GM23338 (cell line): ENCODE measurements at regions not wholly inside any gene's neighbourhood (a gene's known extent, or its start where the extent isn't known, plus 50 kb on each side); places are given as distances from the start of the nearest gene placed in this dataset.

ENCODE experiments used
- ATAC-seq: fragments of 200-7000 bp; cut with Tn5 transposase; 3 replicates; pipeline ENCODE4 v1.9.1; 2020
- DNase-seq: peaks from one replicate; pipeline ENCODE4 v3.0.0-alpha.2; 2015; ENCODE audit warnings: low spot score
- H2AFZ ChIP-seq: fragments of 200-600 bp; sonication (generic); 2 replicates; pipeline ENCODE4 v1.8.0; 2016; ENCODE audit warnings: antibody characterized with exemption, mild to moderate bottlenecking, moderate library complexity
- H3F3A ChIP-seq: fragments of 200-600 bp; sonication (generic); replicated peaks from 2 replicates; pipeline ENCODE4 v1.8.0; 2017; ENCODE audit warnings: antibody characterized with exemption, mixed run types, low read depth
- H3K27ac ChIP-seq: fragments of 200-600 bp; sonication (generic); 2 replicates; pipeline ENCODE4 v1.6.1; 2016; ENCODE audit warnings: low read depth
- H3K27me3 ChIP-seq: fragments of 200-600 bp; sonication (generic); 2 replicates; pipeline ENCODE4 v1.8.0; 2016; ENCODE audit warnings: mild to moderate bottlenecking, mixed run types, moderate library complexity; ENCODE audit not compliant: insufficient read depth
- H3K36me3 ChIP-seq: fragments of 200-600 bp; sonication (generic); 2 replicates; pipeline ENCODE4 v1.8.0; 2016; ENCODE audit warnings: mild to moderate bottlenecking; ENCODE audit not compliant: insufficient read depth
- H3K4me1 ChIP-seq: fragments of 200-600 bp; sonication (generic); 2 replicates; pipeline ENCODE4 v1.8.0; 2016; ENCODE audit warnings: mild to moderate bottlenecking, moderate library complexity; ENCODE audit not compliant: insufficient read depth
- H3K4me2 ChIP-seq: fragments of 200-600 bp; sonication (generic); 2 replicates; pipeline ENCODE4 v1.7.1; 2017; ENCODE audit warnings: mixed run types
- H3K4me3 ChIP-seq: fragments of 200-600 bp; sonication (generic); 2 replicates; pipeline ENCODE4 v1.6.1; 2016; ENCODE audit warnings: mixed run types
- H3K79me2 ChIP-seq: fragments of 200-600 bp; sonication (generic); replicated peaks from 2 replicates; pipeline ENCODE4 v1.8.0; 2017; ENCODE audit warnings: mild to moderate bottlenecking; ENCODE audit not compliant: insufficient read depth
- H3K9me2 ChIP-seq: fragments of 200-600 bp; sonication (generic); 2 replicates; pipeline ENCODE4 v1.8.0; 2017; ENCODE audit not compliant: insufficient read depth
- H4K20me1 ChIP-seq: fragments of 200-600 bp; sonication (generic); replicated peaks from 2 replicates; pipeline ENCODE4 v1.8.0; 2017; ENCODE audit warnings: mild to moderate bottlenecking; ENCODE audit not compliant: insufficient read depth
- H3K27ac Mint-ChIP-seq: 2 replicates; pipeline ENCODE4 v1.8.0; 2020; ENCODE audit warnings: inconsistent platforms, mild to moderate bottlenecking, moderate library complexity, mixed read lengths
- H3K27me3 Mint-ChIP-seq: 3 replicates; pipeline ENCODE4 v1.8.0; 2022; ENCODE audit warnings: low read depth, mild to moderate bottlenecking, moderate library complexity, mixed read lengths, inconsistent platforms; ENCODE audit not compliant: insufficient read depth, poor library complexity
- H3K36me3 Mint-ChIP-seq: 3 replicates; pipeline ENCODE4 v1.8.0; 2021; ENCODE audit warnings: low read depth, mild to moderate bottlenecking, inconsistent platforms, moderate library complexity, mixed read lengths
- H3K4me1 Mint-ChIP-seq: 3 replicates; pipeline ENCODE4 v1.8.0; 2020; ENCODE audit warnings: mild to moderate bottlenecking, inconsistent platforms, mixed read lengths
- H3K4me3 Mint-ChIP-seq: 3 replicates; pipeline ENCODE4 v1.8.0; 2021; ENCODE audit warnings: moderate library complexity, mild to moderate bottlenecking, inconsistent platforms, mixed read lengths
- H3K9me3 Mint-ChIP-seq: 3 replicates; pipeline ENCODE4 v1.8.0; 2020; ENCODE audit warnings: moderate library complexity, mild to moderate bottlenecking, inconsistent platforms, mixed read lengths
- CREB1 ChIP-seq: fragments of 250-450 bp; sonication (Bioruptor Pico); IDR thresholded peaks from 2 replicates; pipeline ENCODE4 v1.5.0; 2020; ENCODE audit warnings: low read depth, mild to moderate bottlenecking, moderate library complexity
- ETS1 ChIP-seq: IDR thresholded peaks from 2 replicates; pipeline ENCODE4 v1.6.1; 2016; ENCODE audit warnings: antibody characterized with exemption
- EZH2phosphoT487 ChIP-seq: fragments of 200-600 bp; sonication (generic); IDR thresholded peaks from one replicate; pipeline ENCODE4 v1.8.1; 2018; ENCODE audit warnings: antibody characterized with exemption; ENCODE audit not compliant: unreplicated experiment
- JUNB ChIP-seq: IDR thresholded peaks from one replicate; pipeline ENCODE4 v1.6.1; 2016; ENCODE audit warnings: antibody characterized with exemption; ENCODE audit not compliant: unreplicated experiment
- NANOG ChIP-seq: IDR thresholded peaks from 2 replicates; pipeline ENCODE4 v1.6.1; 2016; ENCODE audit warnings: antibody characterized with exemption, borderline replicate concordance
- POLR2AphosphoS5 ChIP-seq: IDR thresholded peaks from 2 replicates; pipeline ENCODE4 v1.6.1; 2016; ENCODE audit warnings: antibody characterized with exemption, low read depth
- REST ChIP-seq: IDR thresholded peaks from one replicate; pipeline ENCODE4 v1.6.1; 2018; ENCODE audit warnings: antibody characterized with exemption; ENCODE audit not compliant: unreplicated experiment
- STAT1 ChIP-seq: IDR thresholded peaks from one replicate; pipeline ENCODE4 v1.6.1; 2016; ENCODE audit warnings: antibody characterized with exemption; ENCODE audit not compliant: unreplicated experiment
- ZNF114 ChIP-seq: fragments of 250-450 bp; sonication (Bioruptor Pico); IDR thresholded peaks from 2 replicates; pipeline ENCODE4 v1.5.0; 2020; ENCODE audit warnings: mild to moderate bottlenecking, moderate library complexity

- H3K9me2 ChIP-seq, result 0 out of 2 replicates have a peak, but pooled peaks cover 11% of the 10 kb centered on the region
- ATAC-seq, result no peak
These were observed 149.2 kb upstream of the NR3C1 start for GRCh38 chr5:143552680-143553079.

GRCh38 chr5:143551820-143552251, 148.3 kb upstream of the NR3C1 start:
- H3K27me3 ChIP-seq, result no peaks in the 10 kb centered on the region
- Mint-ChIP-seq H3K27me3 (no peaks in the 10 kb centered on the region), H3K36me3 (no peaks in the 10 kb centered on the region), H3K4me1 (no peaks in the 10 kb centered on the region), H3K4me3 (no peak overlapping the region), H3K9me3 (no peaks in the 10 kb centered on the region; the same call in 1 of the 3 replicates), H3K27ac (no peak overlapping the region)
- no peaks in the 10 kb centered on the region for H3K79me2 ChIP-seq
- no peak overlapping the region for H3K27ac ChIP-seq
- H4K20me1 ChIP-seq, result no peaks in the 10 kb centered on the region
- no peaks in the 10 kb centered on the region for H3F3A ChIP-seq
- no peak overlapping the region for H3K4me2 ChIP-seq
- H3K4me1 ChIP-seq, result no peaks in the 10 kb centered on the region
- 0 out of 2 replicates have a peak, but pooled peaks cover 11% of the 10 kb centered on the region for H3K9me2 ChIP-seq
- no peak overlapping the region for H3K4me3 ChIP-seq
- H2AFZ ChIP-seq, result no peak overlapping the region
- no peak for DNase-seq
- no peak for ATAC-seq
- H3K36me3 ChIP-seq, result no peaks in the 10 kb centered on the region
- no peak for TF ChIP-seq CREB1
- no peak for TF ChIP-seq REST
- TF ChIP-seq EZH2phosphoT487, result no peak
- no peak for TF ChIP-seq STAT1
- no peak for TF ChIP-seq JUNB
- no peak for TF ChIP-seq ETS1

More at GRCh38 chr5:143552680-143553079, 149.2 kb upstream of the NR3C1 start:
- H3K4me3 Mint-ChIP-seq, result no peak overlapping the region
- H3K9me3 Mint-ChIP-seq, result no peaks in the 10 kb centered on the region; the same call in 2 of the 3 replicates
- no peak overlapping the region for H2AFZ ChIP-seq
- no peaks in the 10 kb centered on the region for H3K27me3 Mint-ChIP-seq
- H3K36me3 Mint-ChIP-seq, result no peaks in the 10 kb centered on the region
- no peak overlapping the region for H3K27ac Mint-ChIP-seq
- H3F3A ChIP-seq, result no peaks in the 10 kb centered on the region
- no peak for DNase-seq
- H3K27ac ChIP-seq, result no peak overlapping the region
- H3K4me1 ChIP-seq, result no peaks in the 10 kb centered on the region
- TF ChIP-seq NANOG (no peak), ZNF114 (no peak), REST (no peak), POLR2AphosphoS5 (no peak), EZH2phosphoT487 (no peak)
- H3K4me1 Mint-ChIP-seq, result no peaks in the 10 kb centered on the region
- H3K36me3 ChIP-seq, result no peaks in the 10 kb centered on the region
- H3K79me2 ChIP-seq, result no peaks in the 10 kb centered on the region
- H4K20me1 ChIP-seq, result no peaks in the 10 kb centered on the region
- H3K4me3 ChIP-seq, result no peak overlapping the region
- no peak overlapping the region for H3K4me2 ChIP-seq
- H3K27me3 ChIP-seq, result no peaks in the 10 kb centered on the region
